GM23338 (cell line): ENCODE measurements at regions not wholly inside any gene's neighbourhood (a gene's known extent, or its start where the extent isn't known, plus 50 kb on each side); places are given as distances from the start of the nearest gene placed in this dataset.

Source experiments
- ATAC-seq: fragments of 200-7000 bp; cut with Tn5 transposase; 3 replicates; pipeline ENCODE4 v1.9.1; 2020
- DNase-seq: peaks from one replicate; pipeline ENCODE4 v3.0.0-alpha.2; 2015; ENCODE audit warnings: low spot score
- H2AFZ ChIP-seq: fragments of 200-600 bp; sonication (generic); 2 replicates; pipeline ENCODE4 v1.8.0; 2016; ENCODE audit warnings: antibody characterized with exemption, mild to moderate bottlenecking, moderate library complexity
- H3F3A ChIP-seq: fragments of 200-600 bp; sonication (generic); replicated peaks from 2 replicates; pipeline ENCODE4 v1.8.0; 2017; ENCODE audit warnings: antibody characterized with exemption, mixed run types, low read depth
- H3K27ac ChIP-seq: fragments of 200-600 bp; sonication (generic); 2 replicates; pipeline ENCODE4 v1.6.1; 2016; ENCODE audit warnings: low read depth
- H3K27me3 ChIP-seq: fragments of 200-600 bp; sonication (generic); 2 replicates; pipeline ENCODE4 v1.8.0; 2016; ENCODE audit warnings: mild to moderate bottlenecking, mixed run types, moderate library complexity; ENCODE audit not compliant: insufficient read depth
- H3K36me3 ChIP-seq: fragments of 200-600 bp; sonication (generic); 2 replicates; pipeline ENCODE4 v1.8.0; 2016; ENCODE audit warnings: mild to moderate bottlenecking; ENCODE audit not compliant: insufficient read depth
- H3K4me1 ChIP-seq: fragments of 200-600 bp; sonication (generic); 2 replicates; pipeline ENCODE4 v1.8.0; 2016; ENCODE audit warnings: mild to moderate bottlenecking, moderate library complexity; ENCODE audit not compliant: insufficient read depth
- H3K4me2 ChIP-seq: fragments of 200-600 bp; sonication (generic); 2 replicates; pipeline ENCODE4 v1.7.1; 2017; ENCODE audit warnings: mixed run types
- H3K4me3 ChIP-seq: fragments of 200-600 bp; sonication (generic); 2 replicates; pipeline ENCODE4 v1.6.1; 2016; ENCODE audit warnings: mixed run types
- H3K79me2 ChIP-seq: fragments of 200-600 bp; sonication (generic); replicated peaks from 2 replicates; pipeline ENCODE4 v1.8.0; 2017; ENCODE audit warnings: mild to moderate bottlenecking; ENCODE audit not compliant: insufficient read depth
- H3K9me2 ChIP-seq: fragments of 200-600 bp; sonication (generic); 2 replicates; pipeline ENCODE4 v1.8.0; 2017; ENCODE audit not compliant: insufficient read depth
- H4K20me1 ChIP-seq: fragments of 200-600 bp; sonication (generic); replicated peaks from 2 replicates; pipeline ENCODE4 v1.8.0; 2017; ENCODE audit warnings: mild to moderate bottlenecking; ENCODE audit not compliant: insufficient read depth
- H3K27ac Mint-ChIP-seq: 2 replicates; pipeline ENCODE4 v1.8.0; 2020; ENCODE audit warnings: inconsistent platforms, mild to moderate bottlenecking, moderate library complexity, mixed read lengths
- H3K27me3 Mint-ChIP-seq: 3 replicates; pipeline ENCODE4 v1.8.0; 2022; ENCODE audit warnings: low read depth, mild to moderate bottlenecking, moderate library complexity, mixed read lengths, inconsistent platforms; ENCODE audit not compliant: insufficient read depth, poor library complexity
- H3K36me3 Mint-ChIP-seq: 3 replicates; pipeline ENCODE4 v1.8.0; 2021; ENCODE audit warnings: low read depth, mild to moderate bottlenecking, inconsistent platforms, moderate library complexity, mixed read lengths
- H3K4me1 Mint-ChIP-seq: 3 replicates; pipeline ENCODE4 v1.8.0; 2020; ENCODE audit warnings: mild to moderate bottlenecking, inconsistent platforms, mixed read lengths
- H3K4me3 Mint-ChIP-seq: 3 replicates; pipeline ENCODE4 v1.8.0; 2021; ENCODE audit warnings: moderate library complexity, mild to moderate bottlenecking, inconsistent platforms, mixed read lengths
- H3K9me3 Mint-ChIP-seq: 3 replicates; pipeline ENCODE4 v1.8.0; 2020; ENCODE audit warnings: moderate library complexity, mild to moderate bottlenecking, inconsistent platforms, mixed read lengths
- CREB1 ChIP-seq: fragments of 250-450 bp; sonication (Bioruptor Pico); IDR thresholded peaks from 2 replicates; pipeline ENCODE4 v1.5.0; 2020; ENCODE audit warnings: low read depth, mild to moderate bottlenecking, moderate library complexity
- EZH2phosphoT487 ChIP-seq: fragments of 200-600 bp; sonication (generic); IDR thresholded peaks from one replicate; pipeline ENCODE4 v1.8.1; 2018; ENCODE audit warnings: antibody characterized with exemption; ENCODE audit not compliant: unreplicated experiment
- NANOG ChIP-seq: IDR thresholded peaks from 2 replicates; pipeline ENCODE4 v1.6.1; 2016; ENCODE audit warnings: antibody characterized with exemption, borderline replicate concordance
- POLR2AphosphoS5 ChIP-seq: IDR thresholded peaks from 2 replicates; pipeline ENCODE4 v1.6.1; 2016; ENCODE audit warnings: antibody characterized with exemption, low read depth
- ZNF114 ChIP-seq: fragments of 250-450 bp; sonication (Bioruptor Pico); IDR thresholded peaks from 2 replicates; pipeline ENCODE4 v1.5.0; 2020; ENCODE audit warnings: mild to moderate bottlenecking, moderate library complexity
- ZNF331 ChIP-seq: fragments of 250-450 bp; sonication (Bioruptor Pico); IDR thresholded peaks from 2 replicates; pipeline ENCODE4 v1.5.0; 2020; ENCODE audit warnings: low read depth, mild to moderate bottlenecking, moderate library complexity
- TF ChIP-seq, protein P1 (sequence below): IDR thresholded peaks from one replicate; pipeline ENCODE4 v1.6.1; 2018; ENCODE audit warnings: antibody characterized with exemption; ENCODE audit not compliant: unreplicated experiment
- TF ChIP-seq, protein P2 (sequence below), 2 experiments: fragments of 200-600 bp in 1 of 2; sonication (generic) in 1 of 2; conservative IDR thresholded peaks; 2 replicates each; pipeline versions ENCODE4 v1.5.1 to v1.6.1; 2016 to 2017; ENCODE audit warnings: antibody characterized with exemption in 2 of 2, low read depth in 2 of 2, mild to moderate bottlenecking in 2 of 2, moderate library complexity in 1 of 2

DNA sequence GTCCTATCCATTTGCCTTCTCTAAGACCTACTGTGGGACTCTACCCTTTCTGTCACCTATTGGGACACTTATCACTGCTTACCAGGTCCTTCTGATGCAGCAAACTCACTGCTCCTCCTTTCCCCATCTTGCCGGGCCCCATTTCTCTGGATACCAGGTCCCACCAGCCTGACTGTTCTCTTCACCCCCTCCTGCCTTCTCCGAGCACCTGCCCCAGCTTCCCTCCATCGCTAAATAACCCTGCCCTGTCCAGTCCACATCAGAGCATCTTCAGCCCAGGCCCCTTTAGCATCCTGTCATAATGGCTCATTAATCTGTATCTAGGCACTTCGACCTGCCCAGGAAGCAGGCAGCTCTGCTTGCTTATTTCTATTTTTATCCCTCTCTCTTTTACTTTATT lies 74.7 kb downstream of the CRYGS start:
- Mint-ChIP-seq H3K9me3 (no peaks in the 10 kb centered on the region), H3K4me3 (no peak overlapping the region), H3K4me1 (no peaks in the 10 kb centered on the region), H3K27ac (no peak overlapping the region), H3K27me3 (peaks cover 2% of the 10 kb centered on the region), H3K36me3 (no peaks in the 10 kb centered on the region)
- Histone ChIP-seq H3K9me2 (no peaks in the 10 kb centered on the region), H3K79me2 (no peaks in the 10 kb centered on the region), H2AFZ (no peak overlapping the region), H3K27me3 (no peaks in the 10 kb centered on the region), H3K36me3 (no peaks in the 10 kb centered on the region), H3K4me1 (no peaks in the 10 kb centered on the region), H3K4me3 (no peak overlapping the region), H4K20me1 (no peaks in the 10 kb centered on the region), H3K27ac (no peak overlapping the region), H3K4me2 (no peak overlapping the region), H3F3A (no peaks in the 10 kb centered on the region)
- no peak for TF ChIP-seq NANOG
- TF ChIP-seq, protein P1, sequence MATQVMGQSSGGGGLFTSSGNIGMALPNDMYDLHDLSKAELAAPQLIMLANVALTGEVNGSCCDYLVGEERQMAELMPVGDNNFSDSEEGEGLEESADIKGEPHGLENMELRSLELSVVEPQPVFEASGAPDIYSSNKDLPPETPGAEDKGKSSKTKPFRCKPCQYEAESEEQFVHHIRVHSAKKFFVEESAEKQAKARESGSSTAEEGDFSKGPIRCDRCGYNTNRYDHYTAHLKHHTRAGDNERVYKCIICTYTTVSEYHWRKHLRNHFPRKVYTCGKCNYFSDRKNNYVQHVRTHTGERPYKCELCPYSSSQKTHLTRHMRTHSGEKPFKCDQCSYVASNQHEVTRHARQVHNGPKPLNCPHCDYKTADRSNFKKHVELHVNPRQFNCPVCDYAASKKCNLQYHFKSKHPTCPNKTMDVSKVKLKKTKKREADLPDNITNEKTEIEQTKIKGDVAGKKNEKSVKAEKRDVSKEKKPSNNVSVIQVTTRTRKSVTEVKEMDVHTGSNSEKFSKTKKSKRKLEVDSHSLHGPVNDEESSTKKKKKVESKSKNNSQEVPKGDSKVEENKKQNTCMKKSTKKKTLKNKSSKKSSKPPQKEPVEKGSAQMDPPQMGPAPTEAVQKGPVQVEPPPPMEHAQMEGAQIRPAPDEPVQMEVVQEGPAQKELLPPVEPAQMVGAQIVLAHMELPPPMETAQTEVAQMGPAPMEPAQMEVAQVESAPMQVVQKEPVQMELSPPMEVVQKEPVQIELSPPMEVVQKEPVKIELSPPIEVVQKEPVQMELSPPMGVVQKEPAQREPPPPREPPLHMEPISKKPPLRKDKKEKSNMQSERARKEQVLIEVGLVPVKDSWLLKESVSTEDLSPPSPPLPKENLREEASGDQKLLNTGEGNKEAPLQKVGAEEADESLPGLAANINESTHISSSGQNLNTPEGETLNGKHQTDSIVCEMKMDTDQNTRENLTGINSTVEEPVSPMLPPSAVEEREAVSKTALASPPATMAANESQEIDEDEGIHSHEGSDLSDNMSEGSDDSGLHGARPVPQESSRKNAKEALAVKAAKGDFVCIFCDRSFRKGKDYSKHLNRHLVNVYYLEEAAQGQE = no peak
- DNase-seq = no peak
- ATAC-seq = no peak

DNA sequence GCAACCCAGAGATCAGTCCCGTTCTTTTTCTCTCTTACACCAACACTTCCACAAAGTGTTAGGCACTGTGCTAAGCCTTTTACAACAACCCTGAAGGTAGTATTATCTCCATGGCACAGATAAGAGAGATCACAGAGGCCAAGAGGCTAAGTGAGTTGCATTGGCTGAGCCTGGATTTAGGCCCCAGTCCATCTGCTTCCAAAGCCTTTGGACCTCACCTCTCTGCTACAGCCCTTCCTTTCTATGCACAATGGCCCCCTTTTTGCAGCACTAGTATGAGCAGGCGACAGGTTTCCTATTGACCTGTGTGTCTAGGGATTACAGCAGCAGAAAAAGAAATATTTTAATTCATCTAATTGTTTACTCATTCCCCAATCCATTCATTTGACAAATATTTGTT lies 76.2 kb downstream of the CRYGS start:
- no peaks in the 10 kb centered on the region for H3F3A ChIP-seq
- no peaks in the 10 kb centered on the region for H3K9me3 Mint-ChIP-seq
- H3K4me1 Mint-ChIP-seq = no peaks in the 10 kb centered on the region
- DNase-seq = no peak
- no peaks in the 10 kb centered on the region for H3K27me3 Mint-ChIP-seq
- no peak for TF ChIP-seq POLR2AphosphoS5
- TF ChIP-seq, protein P1 = no peak
- TF ChIP-seq ZNF331 (CRISPR knock-in tag) = no peak
- TF ChIP-seq CREB1 (CRISPR knock-in tag) = no peak
- no peak for TF ChIP-seq ZNF114
- no peak for TF ChIP-seq EZH2phosphoT487
- TF ChIP-seq, protein P2, sequence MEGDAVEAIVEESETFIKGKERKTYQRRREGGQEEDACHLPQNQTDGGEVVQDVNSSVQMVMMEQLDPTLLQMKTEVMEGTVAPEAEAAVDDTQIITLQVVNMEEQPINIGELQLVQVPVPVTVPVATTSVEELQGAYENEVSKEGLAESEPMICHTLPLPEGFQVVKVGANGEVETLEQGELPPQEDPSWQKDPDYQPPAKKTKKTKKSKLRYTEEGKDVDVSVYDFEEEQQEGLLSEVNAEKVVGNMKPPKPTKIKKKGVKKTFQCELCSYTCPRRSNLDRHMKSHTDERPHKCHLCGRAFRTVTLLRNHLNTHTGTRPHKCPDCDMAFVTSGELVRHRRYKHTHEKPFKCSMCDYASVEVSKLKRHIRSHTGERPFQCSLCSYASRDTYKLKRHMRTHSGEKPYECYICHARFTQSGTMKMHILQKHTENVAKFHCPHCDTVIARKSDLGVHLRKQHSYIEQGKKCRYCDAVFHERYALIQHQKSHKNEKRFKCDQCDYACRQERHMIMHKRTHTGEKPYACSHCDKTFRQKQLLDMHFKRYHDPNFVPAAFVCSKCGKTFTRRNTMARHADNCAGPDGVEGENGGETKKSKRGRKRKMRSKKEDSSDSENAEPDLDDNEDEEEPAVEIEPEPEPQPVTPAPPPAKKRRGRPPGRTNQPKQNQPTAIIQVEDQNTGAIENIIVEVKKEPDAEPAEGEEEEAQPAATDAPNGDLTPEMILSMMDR (conservative IDR thresholded peaks at IDR 0.05; ENCODE audit: low read depth in 2 of 2) = no peak
- no peak overlapping the region for H3K27ac ChIP-seq
- H3K79me2 ChIP-seq = no peaks in the 10 kb centered on the region
- H3K27me3 ChIP-seq = no peaks in the 10 kb centered on the region
- H3K4me3 Mint-ChIP-seq = no peak overlapping the region
- no peaks in the 10 kb centered on the region for H3K36me3 ChIP-seq
- H3K4me2 ChIP-seq = no peak overlapping the region
- no peak overlapping the region for H3K27ac Mint-ChIP-seq
- no peaks in the 10 kb centered on the region for H4K20me1 ChIP-seq
- no peak for ATAC-seq
- H3K4me3 ChIP-seq = no peak overlapping the region
- H3K36me3 Mint-ChIP-seq = no peaks in the 10 kb centered on the region
- no peak overlapping the region for H2AFZ ChIP-seq
- H3K4me1 ChIP-seq = no peaks in the 10 kb centered on the region
- H3K9me2 ChIP-seq = 0 out of 2 replicates have a peak, but pooled peaks cover 4% of the 10 kb centered on the region
